LNCAP (cell line): ENCODE measurements at regions not wholly inside any gene's neighbourhood (a gene's known extent, or its start where the extent isn't known, plus 50 kb on each side); places are given as distances from the start of the nearest gene placed in this dataset.

Experiments
- CTCF ChIP-seq: fragments of 450-650 bp; IDR thresholded peaks from 2 replicates; pipeline ENCODE4 v1.5.1; 2017; ENCODE audit warnings: mild to moderate bottlenecking

DNA sequence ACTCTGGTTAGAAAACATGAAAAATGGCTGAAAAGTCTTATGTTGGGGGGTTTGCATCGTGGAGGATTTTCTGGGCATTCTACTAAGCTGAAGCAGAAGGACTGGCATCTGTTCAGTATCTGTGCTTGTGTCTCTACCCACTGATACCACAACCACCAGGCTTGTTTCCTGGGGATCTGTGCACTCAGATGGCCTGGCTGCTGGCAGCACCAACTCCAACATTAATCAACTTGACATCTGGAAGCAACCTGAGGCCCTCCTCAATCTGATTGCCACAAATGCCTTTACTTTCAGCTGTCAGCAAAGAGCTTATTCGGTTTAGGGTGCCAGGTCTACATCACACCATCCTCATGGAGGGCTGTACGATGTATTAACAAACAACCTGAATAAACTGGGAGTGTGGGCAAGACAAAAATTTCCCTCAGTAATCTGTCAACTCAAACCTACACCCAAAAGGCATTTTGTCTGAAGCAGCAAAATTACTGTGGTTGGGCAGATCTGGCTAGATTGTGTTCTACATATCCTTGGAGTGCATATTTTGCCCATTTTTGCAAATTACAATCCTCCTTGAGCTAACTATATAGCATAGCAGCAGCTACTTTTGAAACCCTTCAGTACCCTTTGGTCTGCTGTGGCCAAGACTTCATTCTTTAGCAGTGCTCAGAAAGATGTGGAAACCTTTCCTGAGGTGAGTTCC, 74.6 kb downstream of the FOXD1 start:
- TF ChIP-seq CTCF = no peak

GRCh38 chr5:73370640-73371583, 77.7 kb downstream of the FOXD1 start:
- TF ChIP-seq CTCF = no peak

GRCh38 chr5:73370095-73370494, 78.5 kb downstream of the FOXD1 start:
- no peak for TF ChIP-seq CTCF

DNA sequence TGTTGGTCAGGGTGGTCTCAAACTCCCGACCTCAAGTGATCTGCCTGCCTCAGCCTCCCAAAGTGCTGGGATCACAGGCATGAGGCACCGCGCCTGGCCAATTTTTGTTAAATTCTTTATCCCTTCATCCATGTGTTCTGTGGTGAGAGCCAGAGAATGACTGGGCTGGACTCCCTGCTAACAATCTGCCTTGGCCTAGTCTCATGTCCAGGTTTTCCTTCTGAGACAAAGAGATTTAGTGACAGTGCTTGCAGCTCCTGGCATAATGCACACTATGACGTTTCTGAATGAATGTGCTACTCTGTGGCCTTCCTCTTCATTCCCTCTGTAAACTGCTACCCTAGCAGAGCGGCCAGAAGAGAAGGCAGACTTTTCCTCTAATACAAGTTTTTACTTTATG, 79.3 kb downstream of the FOXD1 start:
- TF ChIP-seq CTCF = no peak

DNA sequence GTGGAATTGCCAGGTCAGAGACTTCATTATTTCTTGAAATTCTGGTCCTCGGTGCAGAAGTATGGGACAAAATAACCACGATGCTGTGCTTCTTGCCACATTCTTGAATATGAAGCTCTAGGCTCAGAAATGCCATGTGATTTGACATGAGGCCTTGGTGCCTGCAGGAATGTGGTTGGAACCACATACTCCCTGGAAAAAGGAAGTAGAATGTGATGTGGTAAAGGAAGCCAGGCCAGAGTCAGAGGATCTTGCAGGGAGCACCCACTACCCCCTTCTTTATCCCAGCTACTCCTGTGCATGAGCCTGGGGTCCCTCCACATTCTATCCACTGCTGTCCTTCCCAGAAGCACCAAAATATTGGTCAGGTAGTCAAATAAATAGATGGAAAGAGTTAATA, 80.9 kb downstream of the FOXD1 start:
- TF ChIP-seq CTCF = no peak

GRCh38 chr5:73365990-73366667, 82.4 kb downstream of the FOXD1 start:
- no peak for TF ChIP-seq CTCF

GRCh38 chr5:73365301-73365853, 83.2 kb downstream of the FOXD1 start:
- no peak for TF ChIP-seq CTCF
